GM11168 (cell line): ENCODE measurements at regions not wholly inside any gene's neighbourhood (a gene's known extent, or its start where the extent isn't known, plus 50 kb on each side); places are given as distances from the start of the nearest gene placed in this dataset.
"Not testable (repeated sequence)": the region's sequence is repeated elsewhere in the genome, so short reads cannot be mapped to it uniquely, and the experiment has no call there.

Source experiments
- in situ Hi-C: fragments of 300-500 bp; cut with MboI; formaldehyde crosslinking; loops from one replicate; pipeline ENCODE4 v1.12.0; 2022; ENCODE audit warnings: low sequenced_read_pairs; ENCODE audit not compliant: unreplicated experiment

GRCh38 chr2:8123464-8123863 lies 558.4 kb upstream of the ID2 start:
- in situ Hi-C loops: no loop called here

GRCh38 chr2:8125741-8126711 lies 555.8 kb upstream of the ID2 start:
- in situ Hi-C loops: no loop called here

- in situ Hi-C loops: no loop called here
These were observed 555.1 kb upstream of the ID2 start for GRCh38 chr2:8126783-8127182.

GRCh38 chr2:8131423-8131822 lies 550.4 kb upstream of the ID2 start:
- in situ Hi-C loops: not testable (repeated sequence)

GRCh38 chr2:8132351-8132831 lies 549.5 kb upstream of the ID2 start:
- in situ Hi-C loops: no loop called here

- in situ Hi-C loops: no loop called here
These were observed 549.0 kb upstream of the ID2 start for GRCh38 chr2:8132879-8133278.

- in situ Hi-C loops: no loop called here
These were observed 548.5 kb upstream of the ID2 start for GRCh38 chr2:8133363-8133762.

- in situ Hi-C loops: no loop called here
These were observed 547.9 kb upstream of the ID2 start for GRCh38 chr2:8133913-8134472.

- in situ Hi-C loops: no loop called here
These were observed 547.4 kb upstream of the ID2 start for GRCh38 chr2:8134473-8134932.

GRCh38 chr2:8134985-8135682 lies 546.7 kb upstream of the ID2 start:
- in situ Hi-C loops: no loop called here

- in situ Hi-C loops: no loop called here
These were observed 544.1 kb upstream of the ID2 start for GRCh38 chr2:8137801-8138200.

- in situ Hi-C loops: no loop called here
These were observed 543.3 kb upstream of the ID2 start for GRCh38 chr2:8138525-8138922.

GRCh38 chr2:8138923-8139667 lies 542.8 kb upstream of the ID2 start:
- in situ Hi-C loops: no loop called here

GRCh38 chr2:8139668-8140200 lies 542.1 kb upstream of the ID2 start:
- in situ Hi-C loops: no loop called here

- in situ Hi-C loops: no loop called here
These were observed 540.7 kb upstream of the ID2 start for GRCh38 chr2:8141079-8141707.

GRCh38 chr2:8141780-8142179 lies 540.1 kb upstream of the ID2 start:
- in situ Hi-C loops: no loop called here

GRCh38 chr2:8142461-8142860 lies 539.4 kb upstream of the ID2 start:
- in situ Hi-C loops: no loop called here

GRCh38 chr2:8144131-8144631 lies 537.7 kb upstream of the ID2 start:
- in situ Hi-C loops: no loop called here

- in situ Hi-C loops: no loop called here
These were observed 537.1 kb upstream of the ID2 start for GRCh38 chr2:8144785-8145184.
